GM12891 (cell line): ENCODE measurements at regions not wholly inside any gene's neighbourhood (a gene's known extent, or its start where the extent isn't known, plus 50 kb on each side); places are given as distances from the start of the nearest gene placed in this dataset.

ENCODE experiments used
- POLR2A ChIP-seq: IDR thresholded peaks from 2 replicates; pipeline ENCODE4 v1.6.1; 2011; ENCODE audit warnings: low read depth, low read length, control low read depth
- POLR2AphosphoS5 ChIP-seq: IDR thresholded peaks from 2 replicates; pipeline ENCODE4 v1.6.1; 2011; ENCODE audit warnings: low read depth, low read length, control low read depth
- POU2F2 ChIP-seq: IDR thresholded peaks from 2 replicates; pipeline ENCODE4 v1.6.1; 2011; ENCODE audit warnings: low read depth, mild to moderate bottlenecking, control low read depth, low read length, moderate library complexity
- TAF1 ChIP-seq: IDR thresholded peaks from 2 replicates; pipeline ENCODE4 v1.6.1; 2011; ENCODE audit warnings: low read depth, low read length, control low read depth

DNA sequence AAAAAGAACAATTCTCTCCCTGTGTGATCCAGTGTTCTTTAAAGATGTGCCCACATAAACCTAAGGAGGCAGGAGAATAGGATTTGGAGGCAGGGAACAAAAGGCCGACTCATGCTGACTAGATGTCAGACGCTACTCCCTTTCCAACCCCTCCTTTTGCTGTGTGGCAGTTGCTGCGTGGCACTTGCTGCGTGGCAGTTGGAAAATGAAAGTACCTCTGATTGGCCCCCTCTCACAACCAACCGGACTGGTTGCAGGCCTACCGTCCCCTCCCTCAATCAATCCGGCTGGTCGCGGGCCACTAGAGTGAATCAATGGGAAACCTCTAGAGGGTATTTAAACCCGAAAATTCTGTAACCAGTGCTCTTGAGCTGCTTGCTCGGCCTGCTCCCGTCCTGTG is 551.0 kb downstream of the KIF4B start:
- TF ChIP-seq POLR2A (no peak), POLR2AphosphoS5 (no peak), POU2F2 (no peak), TAF1 (no peak)
